ENCODE measurements at regions not wholly inside any gene's neighbourhood (a gene's known extent, or its start where the extent isn't known, plus 50 kb on each side); places are given as distances from the start of the nearest gene placed in this dataset.

- no peaks in the 10 kb centered on the region for H3K27me3 ChIP-seq
- no peak overlapping the region for H3K4me3 ChIP-seq
- no peaks in the 10 kb centered on the region for H3K36me3 ChIP-seq (replicated peaks in 1 of 2; ENCODE audit: insufficient read depth in 1 of 2, low read depth in 2 of 2)
- no peak overlapping the region for H3K27ac ChIP-seq
- H3K9me3 ChIP-seq, result peaks cover 0 to 4% (median 0%) of the 10 kb centered on the region in 3 donors
- DNase-seq (no peak), ATAC-seq (no peak)
- 58 to 74% methylated on average over 6 of the region's 6 CpGs for WGBS, 2 donors
- intact Hi-C loops (cut with DNase I), result no loop called here
- no peak for TF ChIP-seq POLR2A (IDR thresholded peaks at IDR 0.05)
- TF ChIP-seq CTCF (IDR thresholded peaks at IDR 0.05), result no peak
- no peaks in the 10 kb centered on the region for H3K4me1 ChIP-seq
Measured at GRCh38 chr11:116445108-116446047, 327.4 kb downstream of the BUD13 start.

GRCh38 chr11:116442238-116442752 lies 330.5 kb downstream of the BUD13 start:
- H3K4me1 ChIP-seq, result no peaks in the 10 kb centered on the region
- H3K9me3 ChIP-seq, result peaks cover 0 to 4% (median 0%) of the 10 kb centered on the region in 3 donors
- H3K27me3 ChIP-seq, result no peaks in the 10 kb centered on the region
- ATAC-seq (no peak), DNase-seq (no peak)
- no peak for TF ChIP-seq CTCF (IDR thresholded peaks at IDR 0.05)
- no peak for TF ChIP-seq POLR2A (IDR thresholded peaks at IDR 0.05)
- no peaks in the 10 kb centered on the region for H3K36me3 ChIP-seq (replicated peaks in 1 of 2; ENCODE audit: insufficient read depth in 1 of 2, low read depth in 2 of 2)
- intact Hi-C loops (cut with DNase I), result no loop called here
- no peak overlapping the region for H3K27ac ChIP-seq
- no peak overlapping the region for H3K4me3 ChIP-seq

GRCh38 chr11:116439361-116439677 lies 333.5 kb downstream of the BUD13 start:
- no peaks in the 10 kb centered on the region for H3K36me3 ChIP-seq (replicated peaks in 1 of 2; ENCODE audit: insufficient read depth in 1 of 2, low read depth in 2 of 2)
- intact Hi-C loops (cut with DNase I), result no loop called here
- H3K4me1 ChIP-seq, result no peaks in the 10 kb centered on the region
- H3K9me3 ChIP-seq, result peaks cover 0 to 4% (median 0%) of the 10 kb centered on the region in 3 donors
- ATAC-seq (no peak), DNase-seq (no peak)
- no peaks in the 10 kb centered on the region for H3K27me3 ChIP-seq
- H3K4me3 ChIP-seq, result no peak overlapping the region
- no peak for TF ChIP-seq POLR2A (IDR thresholded peaks at IDR 0.05)
- TF ChIP-seq CTCF (IDR thresholded peaks at IDR 0.05), result no peak
- no peak overlapping the region for H3K27ac ChIP-seq

- ATAC-seq, result no peak
Measured at GRCh38 chr11:116438651-116439360, 334.0 kb downstream of the BUD13 start.

More at GRCh38 chr11:116438651-116439360, 334.0 kb downstream of the BUD13 start:
- 53 to 61% methylated on average over 4 to 6 of the region's 6 CpGs for WGBS, 2 donors
- no peaks in the 10 kb centered on the region for H3K4me1 ChIP-seq
- DNase-seq, result no peak
- H3K4me3 ChIP-seq, result no peak overlapping the region
- intact Hi-C loops (cut with DNase I), result no loop called here
- H3K36me3 ChIP-seq (replicated peaks in 1 of 2; ENCODE audit: insufficient read depth in 1 of 2, low read depth in 2 of 2), result no peaks in the 10 kb centered on the region
- H3K27ac ChIP-seq, result no peak overlapping the region
- TF ChIP-seq CTCF (IDR thresholded peaks at IDR 0.05) (no peak), POLR2A (IDR thresholded peaks at IDR 0.05) (no peak)
- peaks cover 0 to 4% (median 0%) of the 10 kb centered on the region in 3 donors for H3K9me3 ChIP-seq
- H3K27me3 ChIP-seq, result no peaks in the 10 kb centered on the region
